Astrocyte (in vitro differentiated cells and primary cell): ENCODE measurements at regions not wholly inside any gene's neighbourhood (a gene's known extent, or its start where the extent isn't known, plus 50 kb on each side); places are given as distances from the start of the nearest gene placed in this dataset.

ENCODE experiments used
- CTCF ChIP-seq: IDR thresholded peaks from 2 replicates; pipeline ENCODE4 v1.5.1; 2011; ENCODE audit warnings: low read depth, mild to moderate bottlenecking, inconsistent platforms, low read length, moderate library complexity; ENCODE audit not compliant: insufficient read depth
- EZH2 ChIP-seq: IDR thresholded peaks from 2 replicates; pipeline ENCODE4 v1.6.1; 2012; ENCODE audit warnings: mild to moderate bottlenecking, low read length, inconsistent platforms; ENCODE audit not compliant: insufficient read depth

GRCh38 chr3:20375302-20375701, 189.3 kb upstream of the SGO1 start:
- no peak for TF ChIP-seq CTCF
- TF ChIP-seq EZH2 = no peak
